ENCODE measurements at regions not wholly inside any gene's neighbourhood (a gene's known extent, or its start where the extent isn't known, plus 50 kb on each side); places are given as distances from the start of the nearest gene placed in this dataset.
"Not testable (repeated sequence)": the region's sequence is repeated elsewhere in the genome, so short reads cannot be mapped to it uniquely, and the experiment has no call there.

DNA sequence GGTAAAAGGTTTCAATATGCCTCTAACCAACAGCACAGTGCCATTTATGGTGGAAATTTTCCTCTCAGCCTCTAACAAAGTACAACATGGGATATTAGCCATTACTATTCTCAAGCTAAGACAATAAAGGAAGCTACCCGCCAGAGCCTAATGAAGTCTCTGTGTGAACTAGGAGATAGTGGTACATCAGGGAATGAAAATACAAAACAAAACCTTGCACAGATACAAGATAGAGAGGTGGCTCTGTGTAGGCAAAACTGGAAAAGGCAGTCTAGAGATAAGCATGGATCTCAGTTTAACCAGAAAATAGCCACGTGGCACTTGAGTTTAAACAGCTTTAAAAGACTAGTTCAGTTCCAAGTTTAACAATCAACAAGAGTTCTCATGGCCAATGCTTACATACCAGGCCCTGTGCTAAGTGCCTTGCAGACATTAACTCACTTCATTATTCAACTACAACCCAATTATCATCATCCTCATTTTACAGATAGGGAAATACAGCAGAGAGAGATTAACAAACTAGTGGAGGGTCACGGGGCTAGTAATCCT, 279.3 kb downstream of the IGSF11 start:
- no peak for DNase-seq (ENCODE audit: low read depth)

DNA sequence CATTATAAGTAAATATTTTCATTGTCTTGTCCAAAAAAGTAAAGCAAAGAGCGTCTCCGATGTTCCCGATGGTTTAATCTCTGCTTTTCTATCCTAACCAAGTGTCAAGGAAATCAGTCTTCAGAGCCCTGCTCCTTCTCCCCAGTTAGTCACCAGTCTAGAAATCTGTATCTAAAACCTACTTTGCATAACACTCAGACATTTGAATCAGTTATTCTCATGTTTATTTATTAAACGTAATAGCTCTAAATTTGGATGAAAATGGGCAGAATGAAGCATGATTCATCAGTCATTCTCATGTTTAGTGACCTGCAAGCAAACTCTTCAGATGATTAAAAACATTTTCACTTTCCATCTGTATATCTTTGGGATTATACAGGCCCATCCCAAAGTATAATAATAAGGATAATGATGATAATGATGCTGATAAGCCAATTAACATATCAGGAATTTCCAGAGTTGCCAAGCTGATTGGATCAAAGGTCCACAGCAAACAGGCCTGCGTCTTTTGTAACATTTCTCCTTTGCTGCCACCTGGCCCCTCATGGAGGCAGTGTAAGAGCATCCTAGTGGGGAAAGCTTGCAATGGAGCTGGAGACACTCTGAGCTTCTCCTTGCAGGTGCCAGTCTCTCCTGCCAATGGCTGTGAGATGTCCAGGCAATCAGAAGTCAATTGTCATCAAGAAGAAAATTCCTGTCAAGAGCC, 273.9 kb downstream of the IGSF11 start:
- peak; percentile 59 for DNase-seq (ENCODE audit: low read depth)

DNA sequence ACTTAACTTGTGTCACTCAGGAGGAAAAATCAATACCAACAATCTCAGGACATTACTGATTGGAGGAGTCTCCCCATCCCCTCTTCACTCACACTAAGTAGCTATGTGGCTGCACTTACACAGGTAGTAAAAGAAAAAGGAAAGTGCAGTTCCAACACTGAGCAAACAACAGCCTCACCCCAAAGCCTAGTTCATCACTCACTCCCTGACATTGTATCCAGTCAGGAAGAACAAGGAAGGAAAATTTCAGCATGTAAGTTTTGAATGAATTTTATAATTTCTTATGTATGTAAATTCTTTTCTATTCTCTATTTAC, 273.4 kb downstream of the IGSF11 start:
- DNase-seq (ENCODE audit: low read depth), result no peak

GRCh38 chr3:118765636-118766305, 268.9 kb downstream of the IGSF11 start:
- DNase-seq (ENCODE audit: low read depth), result no peak

GRCh38 chr3:118766306-118766669, 268.4 kb downstream of the IGSF11 start:
- no peak for DNase-seq (ENCODE audit: low read depth)

DNA sequence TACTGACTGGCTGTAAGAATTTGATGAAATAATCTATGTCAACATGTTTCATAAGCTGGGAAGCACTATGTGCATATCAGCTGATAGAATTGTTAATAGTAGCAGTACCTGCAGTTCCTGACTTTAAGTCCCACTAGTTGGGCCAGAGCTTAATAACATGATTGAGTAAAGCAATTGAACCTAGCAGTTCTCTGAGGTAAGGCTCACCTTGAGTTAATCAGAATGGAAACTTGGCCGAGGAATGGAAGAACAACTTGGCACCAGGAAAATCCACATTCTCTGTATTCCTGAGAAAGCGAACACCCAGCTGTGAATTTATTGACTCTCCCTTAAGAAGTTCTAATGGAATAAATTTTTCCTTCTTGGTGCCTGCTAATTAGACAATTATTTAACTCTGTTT, 262.6 kb downstream of the IGSF11 start:
- DNase-seq (ENCODE audit: low read depth), result no peak

- peak; percentile 73 for DNase-seq (ENCODE audit: low read depth)
Measured at GRCh38 chr3:118772547-118773011, 262.1 kb downstream of the IGSF11 start.

- DNase-seq (ENCODE audit: low read depth), result no peak
Measured at GRCh38 chr3:118775021-118775420, 259.6 kb downstream of the IGSF11 start.

DNA sequence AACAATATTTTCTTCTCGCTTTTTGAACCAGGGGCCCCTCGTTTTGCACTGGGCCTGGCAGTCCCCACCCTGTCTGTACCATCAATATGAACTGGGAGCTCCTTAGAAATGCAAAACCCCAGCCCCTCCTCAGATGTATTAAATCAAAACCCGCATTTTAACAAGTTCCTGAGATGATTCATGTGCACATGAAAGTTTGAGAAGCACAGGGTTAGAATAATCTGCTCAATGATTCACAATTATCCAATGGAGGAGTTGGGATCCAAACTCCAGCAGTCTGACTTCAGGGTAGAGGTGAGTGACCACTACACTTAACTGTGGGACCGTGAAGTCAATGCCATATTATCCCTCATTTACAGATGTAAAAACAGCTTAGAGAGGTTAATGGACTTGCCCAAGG, 256.4 kb downstream of the IGSF11 start:
- peak; percentile 39 for DNase-seq (ENCODE audit: low read depth)

DNA sequence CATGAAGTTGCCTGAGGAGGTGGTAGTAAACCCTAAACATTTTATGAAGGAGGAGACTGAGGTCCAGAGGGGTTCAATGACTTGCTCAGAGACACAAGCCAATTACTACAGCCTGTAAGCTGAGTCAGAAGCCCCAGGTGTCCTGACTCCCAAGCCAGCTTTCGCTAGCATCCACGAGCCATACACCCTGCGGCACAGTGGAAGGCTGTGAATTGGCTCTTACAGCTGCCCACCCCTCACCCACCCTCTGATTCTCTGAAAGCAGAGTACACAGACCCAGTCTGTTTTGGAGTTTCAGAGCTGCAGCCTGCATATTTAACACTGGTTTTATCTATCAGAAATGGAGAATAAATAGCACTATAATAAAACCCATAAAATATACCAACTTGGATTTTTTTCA, 253.4 kb downstream of the IGSF11 start:
- peak; percentile 49 for DNase-seq (ENCODE audit: low read depth)

- DNase-seq (ENCODE audit: low read depth), result peak; percentile 48
Measured at GRCh38 chr3:118781839-118782238, 252.8 kb downstream of the IGSF11 start.

DNA sequence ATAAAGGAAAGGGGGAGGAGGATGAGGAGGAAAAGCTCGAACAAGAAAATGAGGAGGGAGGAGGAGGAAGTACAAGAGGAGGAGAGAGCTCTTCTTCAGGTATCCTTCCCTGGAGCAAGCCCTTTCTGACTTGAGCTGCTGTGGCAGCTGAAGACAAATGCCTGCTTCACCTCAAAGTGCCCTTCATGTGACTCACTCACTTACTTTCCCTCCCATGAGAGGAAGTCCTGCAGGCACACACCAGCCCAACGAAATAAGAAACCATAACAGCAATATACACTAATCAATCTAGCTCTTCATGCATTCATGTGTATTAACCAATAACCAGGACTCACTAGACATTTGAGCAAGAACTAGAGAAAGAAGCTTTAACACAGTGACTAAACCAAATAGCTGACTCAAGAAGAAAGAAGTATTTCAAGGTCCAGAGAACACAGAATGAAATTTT, 251.9 kb downstream of the IGSF11 start:
- peak; percentile 70 for DNase-seq (ENCODE audit: low read depth)

DNA sequence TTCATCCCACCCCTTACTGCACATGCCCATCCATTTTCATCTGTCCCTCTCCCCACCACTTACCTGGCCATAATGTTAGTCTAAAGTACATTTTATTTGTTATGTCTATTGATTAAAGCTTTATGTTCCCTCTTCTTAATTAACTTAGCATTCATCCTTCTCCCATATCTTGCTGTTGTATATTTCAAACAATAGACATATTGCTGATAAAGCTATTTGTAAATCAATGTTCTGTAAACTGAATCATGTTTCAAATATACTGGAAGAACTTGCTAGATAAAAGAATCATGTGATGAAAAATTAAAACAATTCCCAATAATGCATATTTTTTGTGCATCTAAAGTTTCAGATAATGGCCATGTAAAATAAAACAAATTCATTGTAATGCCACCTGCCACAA, 249.2 kb downstream of the IGSF11 start:
- DNase-seq (ENCODE audit: low read depth), result no peak

- DNase-seq (ENCODE audit: low read depth), result no peak
Measured at GRCh38 chr3:118791246-118791645, 243.4 kb downstream of the IGSF11 start.

DNA sequence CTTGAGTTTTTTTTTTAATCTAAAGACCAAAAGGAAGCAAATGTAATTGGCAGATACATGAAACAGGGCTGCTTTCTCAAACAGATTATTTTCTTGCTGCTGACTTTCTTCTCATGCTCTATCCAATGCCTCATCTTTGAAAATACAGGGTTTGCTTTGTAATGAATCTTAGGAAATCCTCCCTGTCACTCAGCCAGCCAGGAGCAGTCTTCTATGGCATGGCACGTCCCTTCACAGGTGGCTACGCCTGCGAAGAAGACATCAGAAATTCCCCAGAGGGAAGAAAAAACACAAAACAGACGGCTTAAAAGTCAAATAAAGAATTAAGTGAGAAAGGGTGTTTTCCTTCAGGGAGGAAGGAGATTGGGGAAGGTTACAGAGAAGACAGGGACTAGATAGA, 242.5 kb downstream of the IGSF11 start:
- no peak for DNase-seq (ENCODE audit: low read depth)

- DNase-seq (ENCODE audit: low read depth), result peak; percentile 49
Measured at GRCh38 chr3:118793176-118793575, 241.5 kb downstream of the IGSF11 start.

- no peak for DNase-seq (ENCODE audit: low read depth)
Measured at GRCh38 chr3:118799303-118799702, 235.3 kb downstream of the IGSF11 start.

DNA sequence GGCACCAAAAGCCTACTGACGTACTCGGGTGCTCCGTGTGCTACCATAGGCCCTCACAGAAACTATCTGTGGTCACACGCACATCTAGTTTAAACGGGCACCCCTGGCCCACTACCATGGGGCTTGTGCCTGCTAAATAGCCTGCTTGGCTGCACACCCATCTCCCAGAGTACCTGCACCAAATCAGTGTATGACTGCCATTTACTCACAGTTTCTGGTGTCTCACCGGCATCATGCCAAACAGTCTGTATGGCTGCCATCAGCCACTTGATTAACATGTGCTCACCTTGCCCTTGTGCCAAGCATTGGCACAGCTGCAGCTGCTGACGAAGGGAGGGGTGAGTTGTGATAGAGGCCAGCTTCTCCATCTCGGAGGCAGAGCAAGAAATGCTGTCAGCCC, 232.7 kb downstream of the IGSF11 start:
- DNase-seq (ENCODE audit: low read depth), result no peak

DNA sequence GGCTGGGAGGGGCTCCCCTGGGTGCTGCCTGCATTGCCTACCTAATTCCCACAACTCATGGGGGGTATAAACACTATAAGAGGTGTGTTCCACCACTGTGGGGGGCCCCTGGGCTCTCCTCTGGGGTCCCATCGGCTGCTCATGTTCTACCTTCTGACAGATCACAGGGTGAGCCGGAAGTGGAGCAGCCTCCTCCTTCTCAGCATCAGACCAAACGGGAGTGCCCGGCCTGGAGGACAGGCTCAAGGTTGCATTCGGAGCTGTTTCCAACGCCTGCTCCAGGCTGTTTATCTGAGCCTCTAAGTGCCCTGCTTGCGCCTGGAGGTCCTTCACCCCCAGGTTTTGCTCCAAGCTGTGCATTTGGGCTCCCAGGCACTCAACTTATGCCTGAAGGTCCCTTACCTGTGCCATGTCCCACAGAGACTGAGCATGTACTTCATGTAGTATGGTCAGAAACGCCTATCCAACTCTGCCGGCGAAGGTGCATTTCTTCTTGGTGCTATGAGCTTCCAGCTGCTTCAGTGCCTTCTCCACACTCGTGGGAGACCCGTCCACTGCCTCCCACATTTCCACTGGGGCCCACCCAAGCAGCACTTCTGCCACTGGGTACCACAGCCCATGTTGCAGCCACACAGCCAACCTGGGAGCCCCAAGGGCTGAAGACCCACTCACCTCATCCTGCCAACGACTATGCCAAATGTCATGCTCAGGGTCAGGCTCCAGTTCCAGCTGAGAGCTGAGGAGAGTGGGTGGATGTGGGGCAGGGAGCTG, 232.1 kb downstream of the IGSF11 start:
- DNase-seq (ENCODE audit: low read depth), result no peak

DNA sequence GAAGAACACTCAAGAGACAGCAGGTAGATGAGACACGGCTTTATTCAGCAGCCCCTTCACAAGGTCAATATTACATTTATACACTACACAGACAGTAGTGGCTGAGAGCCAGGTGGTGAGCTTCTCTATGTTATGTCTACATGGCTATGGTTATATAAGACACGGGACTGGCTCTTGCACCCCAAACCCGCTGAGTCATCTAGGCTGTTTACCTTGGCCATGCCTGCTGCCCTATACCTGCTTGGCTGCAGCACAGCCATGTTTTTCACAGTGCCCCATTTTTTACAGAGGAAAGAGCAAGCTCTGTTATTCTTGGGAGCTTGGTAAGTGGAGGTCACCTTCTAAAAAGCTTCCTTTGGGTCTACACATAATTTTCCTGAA, 231.6 kb downstream of the IGSF11 start:
- DNase-seq (ENCODE audit: low read depth), result no peak

GRCh38 chr3:118805007-118805406, 229.6 kb downstream of the IGSF11 start:
- no peak for DNase-seq (ENCODE audit: low read depth)

DNA sequence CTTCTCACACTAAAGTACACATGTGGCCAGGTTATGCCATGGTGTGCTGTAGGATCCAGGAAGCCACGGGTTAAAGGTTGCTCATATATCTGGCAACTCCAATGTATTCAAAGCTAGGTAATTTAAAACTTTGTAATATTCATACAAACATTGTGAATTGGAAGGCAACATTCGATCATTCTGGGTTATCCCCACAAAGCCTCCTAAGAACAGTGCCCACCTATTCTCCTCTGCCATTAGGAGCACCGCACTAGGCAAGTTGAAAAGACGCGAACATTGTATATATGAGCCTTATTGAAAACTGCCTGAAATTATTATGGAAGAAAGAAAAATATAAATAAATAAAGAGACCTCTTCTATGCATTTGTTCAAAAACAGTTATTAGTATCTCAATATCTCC, 228.2 kb downstream of the IGSF11 start:
- no peak for DNase-seq (ENCODE audit: low read depth)

DNA sequence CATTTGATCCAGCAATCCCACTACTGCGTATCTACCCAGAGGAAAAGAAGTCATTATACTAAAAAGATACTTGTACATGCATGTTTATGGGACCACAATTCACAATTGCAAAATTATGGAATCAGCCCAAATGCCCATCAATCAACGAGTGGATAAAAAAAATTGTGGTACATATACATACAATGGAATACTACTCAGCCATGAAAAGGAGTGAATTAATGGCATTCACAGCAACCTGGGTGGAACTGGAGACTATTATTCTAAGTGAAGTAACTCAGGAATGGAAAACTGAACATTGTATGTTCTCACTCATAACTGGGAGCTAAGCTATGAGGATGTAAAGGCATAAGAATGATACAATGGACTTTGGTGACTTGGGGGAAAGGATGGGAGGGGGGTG, 227.3 kb downstream of the IGSF11 start:
- not testable (repeated sequence) for DNase-seq (ENCODE audit: low read depth)

Measured in M059J (cell line).